ENCODE measurements at regions not wholly inside any gene's neighbourhood (a gene's known extent, or its start where the extent isn't known, plus 50 kb on each side); places are given as distances from the start of the nearest gene placed in this dataset.

- Histone ChIP-seq H3K4me1 (no peaks in the 10 kb centered on the region), H3K4me3 (ENCODE audit: low read depth, low read length) (no peak overlapping the region), H3K36me3 (ENCODE audit: control insufficient read depth, insufficient read depth, low read length) (no peaks in the 10 kb centered on the region), H3K27me3 (replicated peaks; ENCODE audit: control insufficient read depth, insufficient read depth, low read length) (no peaks in the 10 kb centered on the region), H3K9me3 (no peaks in the 10 kb centered on the region)
- TF ChIP-seq CTCF (IDR thresholded peaks at IDR 0.05; ENCODE audit: insufficient read depth in 1 of 2, low read depth in 1 of 2, low read length in 1 of 2, severe bottlenecking in 1 of 2, unreplicated experiment in 1 of 2), result no peak
- Mint-ChIP-seq H3K36me3 (ENCODE audit: insufficient read depth, unreplicated experiment) (no peaks in the 10 kb centered on the region), H3K4me1 (ENCODE audit: low read depth, unreplicated experiment) (no peaks in the 10 kb centered on the region), H3K9me3 (ENCODE audit: unreplicated experiment) (no peaks in the 10 kb centered on the region), H3K4me3 (ENCODE audit: unreplicated experiment) (no peak overlapping the region), H3K27me3 (ENCODE audit: insufficient read depth, unreplicated experiment) (no peaks in the 10 kb centered on the region), H3K27ac (ENCODE audit: unreplicated experiment) (no peak overlapping the region)
- CTCF ChIA-PET, result no interaction called here
- DNase-seq, result no peak
- POLR2A ChIA-PET, result no interaction called here
- BruUV-seq (replicated peaks), result no TSS peak
- intact Hi-C loops (cut with micrococcal nuclease; ENCODE audit: unreplicated experiment), result no loop called here
Measured at GRCh38 chr5:44868541-44868940, 59.8 kb downstream of the MRPS30 start.

GRCh38 chr5:44869928-44870327, 61.2 kb downstream of the MRPS30 start:
- H3K4me1 Mint-ChIP-seq (ENCODE audit: low read depth, unreplicated experiment), result no peaks in the 10 kb centered on the region
- Histone ChIP-seq H3K4me3 (ENCODE audit: low read depth, low read length) (no peak overlapping the region), H3K4me1 (no peaks in the 10 kb centered on the region), H3K36me3 (ENCODE audit: control insufficient read depth, insufficient read depth, low read length) (no peaks in the 10 kb centered on the region), H3K9me3 (no peaks in the 10 kb centered on the region), H3K27me3 (replicated peaks; ENCODE audit: control insufficient read depth, insufficient read depth, low read length) (no peaks in the 10 kb centered on the region)
- BruUV-seq (replicated peaks), result no TSS peak
- ChIA-PET POLR2A (no interaction called here), CTCF (no interaction called here)
- no peaks in the 10 kb centered on the region for H3K9me3 Mint-ChIP-seq (ENCODE audit: unreplicated experiment)
- DNase-seq, result no peak
- no peak for TF ChIP-seq CTCF (IDR thresholded peaks at IDR 0.05; ENCODE audit: insufficient read depth in 1 of 2, low read depth in 1 of 2, low read length in 1 of 2, severe bottlenecking in 1 of 2, unreplicated experiment in 1 of 2)
- H3K27ac Mint-ChIP-seq (ENCODE audit: unreplicated experiment), result no peak overlapping the region
- H3K36me3 Mint-ChIP-seq (ENCODE audit: insufficient read depth, unreplicated experiment), result no peaks in the 10 kb centered on the region
- intact Hi-C loops (cut with micrococcal nuclease; ENCODE audit: unreplicated experiment), result no loop called here
- no peaks in the 10 kb centered on the region for H3K27me3 Mint-ChIP-seq (ENCODE audit: insufficient read depth, unreplicated experiment)
- no peak overlapping the region for H3K4me3 Mint-ChIP-seq (ENCODE audit: unreplicated experiment)

- H3K4me1 Mint-ChIP-seq (ENCODE audit: low read depth, unreplicated experiment), result no peaks in the 10 kb centered on the region
- Histone ChIP-seq H3K4me3 (ENCODE audit: low read depth, low read length) (no peak overlapping the region), H3K4me1 (no peaks in the 10 kb centered on the region), H3K36me3 (ENCODE audit: control insufficient read depth, insufficient read depth, low read length) (no peaks in the 10 kb centered on the region), H3K27me3 (replicated peaks; ENCODE audit: control insufficient read depth, insufficient read depth, low read length) (no peaks in the 10 kb centered on the region), H3K9me3 (no peaks in the 10 kb centered on the region)
- intact Hi-C loops (cut with micrococcal nuclease; ENCODE audit: unreplicated experiment), result no loop called here
- ChIA-PET POLR2A (no interaction called here), CTCF (no interaction called here)
- DNase-seq, result no peak
- no peaks in the 10 kb centered on the region for H3K9me3 Mint-ChIP-seq (ENCODE audit: unreplicated experiment)
- no peaks in the 10 kb centered on the region for H3K27me3 Mint-ChIP-seq (ENCODE audit: insufficient read depth, unreplicated experiment)
- no peak overlapping the region for H3K27ac Mint-ChIP-seq (ENCODE audit: unreplicated experiment)
- H3K4me3 Mint-ChIP-seq (ENCODE audit: unreplicated experiment), result no peak overlapping the region
- no peaks in the 10 kb centered on the region for H3K36me3 Mint-ChIP-seq (ENCODE audit: insufficient read depth, unreplicated experiment)
- BruUV-seq (replicated peaks), result no TSS peak
- no peak for TF ChIP-seq CTCF (IDR thresholded peaks at IDR 0.05; ENCODE audit: insufficient read depth in 1 of 2, low read depth in 1 of 2, low read length in 1 of 2, severe bottlenecking in 1 of 2, unreplicated experiment in 1 of 2)
Measured at GRCh38 chr5:44870430-44870829, 61.7 kb downstream of the MRPS30 start.
